NOMO-1 treated with DMSO at 0.1 percent for 48 hours (cell line): ENCODE measurements at regions not wholly inside any gene's neighbourhood (a gene's known extent, or its start where the extent isn't known, plus 50 kb on each side); places are given as distances from the start of the nearest gene placed in this dataset.
A peak's percentile ranks its signal among the peaks of the same experiment; 100 is the strongest.

ENCODE experiments used
- DNase-seq: peaks from one replicate; lab custom pipeline; 2025; ENCODE audit not compliant: unreplicated experiment; lab: John Stamatoyannopoulos, UW

- DNase-seq = no peak
Observed at GRCh38 chr20:1845163-1845523, 50.1 kb upstream of the SIRPA start.

GRCh38 chr20:1844325-1845162, 50.7 kb upstream of the SIRPA start:
- peak; percentile 96 for DNase-seq

DNA sequence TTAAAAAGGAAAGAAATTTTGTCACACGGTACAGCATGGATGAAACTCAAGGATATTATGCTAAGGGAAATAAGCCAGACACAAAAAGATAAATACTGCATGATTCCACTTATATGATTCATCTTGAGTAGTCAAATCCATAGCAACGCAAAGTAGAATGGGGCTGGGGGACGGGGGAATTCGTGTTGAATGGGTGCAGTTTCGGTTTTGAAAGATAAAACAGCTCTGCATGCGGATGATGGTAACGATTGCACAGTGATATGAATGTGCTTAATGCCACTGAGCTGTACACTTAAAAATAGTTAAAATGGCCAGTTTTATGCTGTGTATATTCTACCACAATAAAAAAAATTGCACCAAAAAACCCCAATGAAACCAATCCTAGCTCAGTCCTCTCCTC, 52.9 kb upstream of the SIRPA start:
- no peak for DNase-seq

DNA sequence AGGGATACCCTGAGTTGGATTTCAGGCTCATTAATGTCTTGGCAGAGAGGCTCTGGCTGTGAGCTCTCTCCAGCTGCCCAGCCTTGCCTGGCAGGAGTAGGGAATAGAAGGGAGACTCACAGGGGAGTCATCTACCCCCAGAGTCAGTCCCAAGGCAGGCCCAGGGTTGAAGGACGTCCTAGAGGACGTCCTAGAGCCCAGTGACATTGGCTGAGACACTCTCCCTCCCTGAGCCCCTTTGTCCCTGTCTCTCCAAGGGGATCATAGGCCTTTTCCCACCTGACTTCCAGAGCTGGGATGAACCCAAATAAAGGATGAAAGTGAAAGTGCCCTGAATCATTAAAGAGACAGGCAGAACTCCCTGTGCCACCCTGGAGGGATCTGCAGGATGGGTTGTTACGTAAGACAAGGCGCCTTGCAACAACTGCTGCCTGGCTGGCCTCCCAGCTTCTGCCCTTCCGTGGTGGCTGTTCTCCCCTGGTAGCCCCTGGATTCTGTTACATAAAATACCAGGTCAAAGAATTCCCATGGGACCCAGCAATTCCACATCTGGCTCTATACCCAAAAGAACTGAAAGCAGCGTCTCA, 53.6 kb upstream of the SIRPA start:
- no peak for DNase-seq

DNA sequence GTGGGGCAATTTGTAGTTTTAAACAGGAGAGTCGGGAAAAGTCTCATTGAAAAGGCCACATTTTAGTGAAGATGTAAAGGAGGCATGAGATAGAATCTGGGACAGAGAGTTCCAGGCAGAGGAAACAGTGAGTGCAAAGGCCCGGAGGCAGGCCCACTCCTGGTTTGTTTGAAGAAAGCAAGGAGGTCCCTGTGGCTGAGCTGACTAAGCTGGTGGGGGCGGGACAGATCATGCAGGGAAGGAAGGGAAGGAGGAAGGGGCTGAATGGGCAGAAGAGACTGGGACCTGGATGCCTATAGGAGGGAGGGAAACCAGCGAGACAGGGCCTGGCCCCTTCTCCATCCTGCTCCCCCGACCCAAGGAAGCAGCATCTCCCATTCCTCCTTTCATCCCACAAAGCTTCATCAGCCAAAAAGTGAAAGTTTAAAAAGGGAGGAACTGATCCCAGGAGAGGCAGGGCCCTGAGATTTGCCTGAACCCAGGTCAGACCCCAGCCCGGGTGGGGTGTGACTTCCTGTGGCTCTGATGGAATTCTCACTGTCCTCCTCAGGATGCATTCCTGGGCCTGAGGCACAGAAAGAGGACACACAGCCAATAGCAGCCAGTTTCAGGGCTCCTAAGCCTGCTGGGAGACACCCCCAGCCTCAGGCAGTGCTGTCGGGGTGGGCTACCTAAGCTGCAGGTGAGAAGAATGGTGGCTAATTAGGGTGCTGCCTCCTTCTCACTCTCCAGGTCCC, 54.2 kb upstream of the SIRPA start:
- DNase-seq = no peak

DNA sequence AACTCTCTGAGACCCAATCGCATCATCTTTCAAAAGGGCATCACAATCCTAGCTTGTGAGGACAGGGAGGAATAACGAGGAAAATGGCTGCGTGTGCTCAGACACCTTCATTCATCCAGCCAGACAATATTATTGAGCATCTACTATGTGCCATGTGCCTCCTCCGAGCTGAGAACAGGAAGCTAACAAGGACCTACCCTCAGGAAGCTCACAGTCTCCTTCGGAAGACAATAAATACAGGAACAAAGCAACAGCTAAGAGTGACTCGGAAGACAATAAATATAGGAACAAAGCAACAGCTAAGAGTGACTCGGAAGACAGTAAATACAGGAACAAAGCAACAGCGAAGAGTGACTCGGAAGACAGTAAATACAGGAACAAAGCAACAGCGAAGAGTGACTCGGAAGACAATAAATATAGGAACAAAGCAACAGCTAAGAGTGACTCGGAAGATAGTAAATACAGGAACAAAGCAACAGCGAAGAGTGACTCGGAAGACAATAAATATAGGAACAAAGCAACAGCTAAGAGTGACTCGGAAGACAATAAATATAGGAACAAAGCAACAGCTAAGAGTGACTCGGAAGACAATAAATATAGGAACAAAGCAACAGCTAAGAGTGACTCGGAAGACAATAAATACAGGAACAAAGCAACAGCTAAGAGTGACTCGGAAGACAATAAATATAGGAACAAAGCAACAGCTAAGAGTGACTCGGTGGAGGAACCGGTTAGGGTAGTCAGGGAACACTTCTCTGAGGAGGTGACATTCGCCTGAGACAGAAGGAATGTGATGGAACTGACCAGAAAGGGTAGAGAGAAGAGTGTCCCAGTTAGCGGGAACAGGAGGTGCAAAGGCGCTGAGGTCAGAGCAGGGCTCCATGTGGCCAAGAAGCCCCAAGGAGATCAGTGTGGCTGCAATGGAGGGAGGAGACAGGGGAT, 55.6 kb upstream of the SIRPA start:
- peak; percentile 35 for DNase-seq

GRCh38 chr20:1838556-1839279, 56.5 kb upstream of the SIRPA start:
- no peak for DNase-seq

DNA sequence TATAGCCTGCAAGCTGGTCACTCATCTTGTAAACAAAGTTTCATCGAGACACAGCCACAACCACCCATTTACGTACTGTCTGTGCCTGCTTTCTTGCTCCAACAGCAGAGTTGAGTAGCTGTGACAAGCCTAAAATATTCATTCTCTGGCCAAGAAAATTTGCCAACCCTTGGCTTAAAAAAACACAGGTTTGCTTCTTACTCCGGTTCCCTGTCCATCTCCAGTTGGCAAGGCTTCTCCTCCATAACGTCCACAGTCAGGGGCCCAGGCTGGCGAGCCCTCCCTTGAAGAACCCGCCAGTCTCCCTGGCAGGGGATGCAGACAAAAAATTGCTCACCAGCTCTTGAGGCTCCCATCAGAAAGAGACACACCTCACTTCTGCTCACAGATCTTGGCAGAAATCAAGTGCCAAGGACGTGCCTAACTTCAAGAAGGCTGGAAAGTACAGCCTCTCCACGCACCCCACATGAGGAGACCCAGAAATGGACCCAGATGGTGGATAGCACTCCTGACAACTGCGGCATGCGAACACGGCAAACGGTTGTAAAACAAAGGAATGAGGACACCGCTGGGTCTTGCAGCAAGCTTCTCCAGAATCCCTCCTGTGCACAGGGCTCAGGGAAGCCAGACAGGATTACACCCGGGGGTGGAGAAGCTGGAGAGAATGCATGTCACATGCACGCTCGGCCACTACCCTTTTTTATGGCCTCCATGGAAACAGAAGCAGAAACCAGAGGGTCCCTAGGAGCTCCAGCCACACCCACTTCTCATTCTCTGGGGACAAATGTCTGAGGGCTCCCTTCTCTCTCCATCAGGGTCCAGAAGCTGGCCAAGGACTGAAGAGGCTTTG, 59.8 kb upstream of the SIRPA start:
- DNase-seq = no peak

GRCh38 chr20:1833728-1834726, 61.2 kb upstream of the SIRPA start:
- DNase-seq = no peak

DNA sequence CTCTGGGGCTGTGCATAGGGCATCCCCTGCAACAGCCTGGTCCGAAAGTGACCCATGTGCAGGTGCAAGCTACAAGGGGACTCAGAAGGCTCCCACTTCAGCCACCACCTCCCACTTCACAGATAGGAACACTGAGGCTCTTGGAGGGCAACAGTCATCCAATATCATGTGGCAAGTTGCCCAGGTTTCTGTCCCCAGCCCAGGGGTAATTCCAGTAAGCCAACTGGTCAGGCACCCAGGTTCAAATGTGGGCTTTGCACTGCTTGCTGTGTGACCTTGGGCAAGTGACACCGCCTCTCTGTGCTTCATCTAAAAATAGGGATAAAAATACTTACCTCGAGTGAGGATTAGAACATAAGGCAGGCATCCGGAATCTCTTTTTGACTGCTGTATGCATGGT, 62.0 kb upstream of the SIRPA start:
- DNase-seq = no peak

- DNase-seq = peak; percentile 58
Observed at GRCh38 chr20:1832634-1833033, 62.6 kb upstream of the SIRPA start.

GRCh38 chr20:1831606-1832005, 63.6 kb upstream of the SIRPA start:
- DNase-seq = no peak

DNA sequence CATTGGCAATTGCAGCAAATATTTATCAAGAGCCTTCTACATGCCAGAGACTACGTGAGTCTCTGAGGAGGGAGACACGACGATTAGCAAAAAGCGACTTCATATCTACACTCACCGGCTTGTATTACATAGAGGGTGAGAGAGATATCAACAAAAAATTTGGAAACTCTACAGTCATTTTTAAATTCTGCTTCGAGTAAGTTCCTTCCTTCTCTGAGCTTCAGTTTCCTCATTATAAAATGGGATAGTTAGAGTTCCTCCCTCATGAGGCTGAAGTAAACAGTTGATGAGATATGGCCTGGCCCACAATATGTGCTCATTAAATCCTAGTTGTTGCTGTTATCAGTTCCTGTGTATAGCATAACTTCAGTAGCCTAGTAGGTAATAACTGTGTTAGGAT, 64.1 kb upstream of the SIRPA start:
- peak; percentile 11 for DNase-seq

DNA sequence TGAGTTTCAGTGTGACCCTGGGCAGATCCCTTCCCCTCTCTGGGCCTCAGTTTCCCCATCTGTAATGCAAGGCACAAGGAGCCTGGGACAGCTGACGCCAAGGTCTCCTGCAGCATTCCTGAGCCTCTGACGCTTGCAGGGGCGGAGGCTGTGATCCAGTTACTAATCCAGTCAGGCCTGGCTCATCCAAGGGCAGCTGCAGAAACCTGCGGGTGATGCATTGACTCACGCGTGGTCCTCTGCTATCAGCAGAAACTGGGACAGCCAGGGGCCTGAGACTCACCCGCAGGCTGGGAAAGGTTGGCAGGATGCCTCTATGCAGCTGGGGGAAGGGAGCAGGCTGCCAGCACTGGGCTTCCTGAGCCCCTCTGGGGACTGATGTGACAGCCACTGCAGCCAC, 65.0 kb upstream of the SIRPA start:
- no peak for DNase-seq

DNA sequence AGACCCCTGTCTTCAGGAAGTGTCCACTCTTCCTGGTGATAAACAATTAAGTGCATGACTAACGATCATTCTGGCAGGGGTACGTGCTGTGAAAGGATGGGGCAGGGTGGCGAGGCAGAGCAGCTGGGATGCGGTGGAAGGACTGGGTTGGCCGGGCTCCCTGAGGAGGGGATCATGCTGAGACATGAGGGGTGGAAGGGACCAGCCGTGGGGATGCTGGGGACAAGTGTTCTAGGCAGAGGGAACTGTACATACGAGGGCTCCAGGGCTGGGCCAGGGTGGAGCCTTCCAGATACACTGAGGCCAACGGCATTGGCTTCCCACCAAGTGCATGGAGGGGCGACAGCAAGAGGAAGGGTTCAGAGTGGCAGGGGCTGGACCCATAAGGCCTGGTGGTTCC, 65.7 kb upstream of the SIRPA start:
- DNase-seq = no peak

GRCh38 chr20:1828786-1829131, 66.4 kb upstream of the SIRPA start:
- DNase-seq = no peak

DNA sequence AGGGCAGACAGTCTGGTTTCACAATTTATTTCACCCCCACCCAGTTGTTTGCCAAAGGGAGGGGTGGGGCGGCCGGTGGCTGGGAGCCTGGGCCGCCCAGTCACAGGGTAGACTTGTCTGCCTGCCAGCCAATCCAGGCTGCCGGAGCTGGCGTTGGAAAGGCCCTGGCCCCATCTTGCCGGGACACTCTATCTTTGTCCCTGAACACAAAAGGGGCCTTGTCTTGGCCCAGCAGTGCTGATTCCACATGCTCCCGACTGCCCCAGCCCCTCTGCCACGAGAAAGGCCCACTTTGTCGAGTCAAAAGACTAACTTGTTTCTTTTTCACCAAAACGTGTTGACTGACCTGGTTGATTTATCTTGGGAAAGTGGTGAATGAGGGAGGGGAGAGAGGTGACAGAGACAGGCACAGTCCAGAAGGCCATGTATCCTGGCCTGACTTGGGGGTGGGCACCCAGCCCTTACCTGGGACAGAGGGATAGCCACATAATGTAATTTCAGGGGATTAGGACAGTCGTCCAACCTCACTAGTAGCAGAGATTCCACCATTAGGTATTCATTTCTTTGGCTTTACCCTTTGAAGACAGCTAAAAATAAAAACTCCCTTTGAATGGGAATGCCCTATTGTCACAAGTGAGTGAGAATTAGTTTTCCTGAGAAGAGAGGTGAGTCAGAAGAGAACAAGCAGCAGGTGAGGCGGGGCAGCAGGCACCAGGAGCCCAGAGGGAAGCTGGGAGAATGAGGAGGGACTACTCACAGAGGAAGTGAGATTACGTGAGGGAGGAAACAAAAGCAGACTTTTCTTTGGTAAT, 67.0 kb upstream of the SIRPA start:
- DNase-seq = peak; percentile 20
